GM12878 (cell line): ENCODE measurements at regions not wholly inside any gene's neighbourhood (a gene's known extent, or its start where the extent isn't known, plus 50 kb on each side); places are given as distances from the start of the nearest gene placed in this dataset.

ENCODE experiments used
- CEBPZ ChIP-seq: fragments of 150-350 bp; IDR thresholded peaks from 2 replicates; pipeline ENCODE4 v1.6.1; 2016; ENCODE audit warnings: low read depth, low read length
- CUX1 ChIP-seq: IDR thresholded peaks from 2 replicates; pipeline ENCODE4 v1.6.1; 2012; ENCODE audit warnings: improper control_type of control experiment, low read depth, low read length; ENCODE audit not compliant: insufficient replicate concordance
- EED ChIP-seq: sonication (generic); IDR thresholded peaks from 2 replicates; pipeline ENCODE4 v1.6.1; 2016; ENCODE audit warnings: antibody characterized with exemption, low read depth
- EZH2 ChIP-seq: IDR thresholded peaks from 2 replicates; pipeline ENCODE4 v1.6.1; 2012; ENCODE audit warnings: low read depth, mild to moderate bottlenecking, control low read depth, inconsistent platforms, low read length, borderline replicate concordance; ENCODE audit not compliant: control insufficient read depth
- FOXK2 ChIP-seq: fragments of 450-650 bp; IDR thresholded peaks from 2 replicates; pipeline ENCODE4 v1.6.1; 2017; ENCODE audit warnings: mild to moderate bottlenecking, moderate library complexity
- RCOR1 ChIP-seq: conservative IDR thresholded peaks from 2 replicates; pipeline ENCODE4 v1.6.1; 2012; ENCODE audit warnings: low read depth, low read length, improper control_type of control experiment

- TF ChIP-seq CEBPZ (no peak), CUX1 (no peak), EZH2 (no peak), EED (no peak), RCOR1 (no peak), FOXK2 (no peak)
- TF ChIP-seq, all 136 proteins: peak for 0
Measured at GRCh38 chr2:237177986-237178385, 92.3 kb downstream of the COPS8 start (continued).
